GM23338 (cell line): ENCODE measurements at regions not wholly inside any gene's neighbourhood (a gene's known extent, or its start where the extent isn't known, plus 50 kb on each side); places are given as distances from the start of the nearest gene placed in this dataset.

Experiments
- CTCF ChIP-seq, 2 experiments: fragments of 200-600 bp in 1 of 2; sonication (generic) in 1 of 2; conservative IDR thresholded peaks; 2 replicates each; pipeline versions ENCODE4 v1.5.1 to v1.6.1; 2016 to 2017; ENCODE audit warnings: antibody characterized with exemption in 2 of 2, low read depth in 2 of 2, mild to moderate bottlenecking in 2 of 2, moderate library complexity in 1 of 2
- EZH2 ChIP-seq: fragments of 200-600 bp; sonication (generic); IDR thresholded peaks from one replicate; pipeline ENCODE4 v1.8.0; 2017; ENCODE audit warnings: antibody characterized with exemption, mild to moderate bottlenecking, low read depth; ENCODE audit not compliant: unreplicated experiment
- REST ChIP-seq: IDR thresholded peaks from one replicate; pipeline ENCODE4 v1.6.1; 2018; ENCODE audit warnings: antibody characterized with exemption; ENCODE audit not compliant: unreplicated experiment

DNA sequence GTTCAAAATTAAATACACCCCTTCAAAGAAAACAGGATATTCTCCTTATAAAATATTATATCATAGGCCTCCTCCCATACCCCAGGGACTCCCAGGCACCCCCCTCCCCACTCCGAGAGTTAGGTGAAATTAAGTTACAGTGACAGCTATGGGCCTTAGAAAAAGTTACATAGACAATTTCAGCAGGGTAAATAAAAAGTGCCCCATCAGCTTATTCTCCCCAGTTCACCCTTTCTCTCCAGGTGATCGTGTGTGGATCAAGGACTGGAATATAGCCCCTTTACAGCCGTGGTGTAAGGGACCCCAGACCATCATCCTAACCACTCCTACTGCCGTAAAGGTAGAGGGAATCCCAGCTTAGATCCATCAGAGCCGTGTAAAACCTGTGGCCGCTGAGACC lies 147.6 kb upstream of the FGF16 start:
- TF ChIP-seq EZH2 (no peak), CTCF (conservative IDR thresholded peaks at IDR 0.05; ENCODE audit: low read depth in 2 of 2) (no peak), REST (no peak)
